OCI-M2 (cell line): ENCODE measurements at regions not wholly inside any gene's neighbourhood (a gene's known extent, or its start where the extent isn't known, plus 50 kb on each side); places are given as distances from the start of the nearest gene placed in this dataset.

Source experiments
- DNase-seq: peaks from one replicate; lab custom pipeline; 2025; ENCODE audit not compliant: unreplicated experiment; lab: John Stamatoyannopoulos, UW

- DNase-seq = no peak
Measured at GRCh38 chr10:78851647-78852046, 217.1 kb upstream of the ZMIZ1 start.

DNA sequence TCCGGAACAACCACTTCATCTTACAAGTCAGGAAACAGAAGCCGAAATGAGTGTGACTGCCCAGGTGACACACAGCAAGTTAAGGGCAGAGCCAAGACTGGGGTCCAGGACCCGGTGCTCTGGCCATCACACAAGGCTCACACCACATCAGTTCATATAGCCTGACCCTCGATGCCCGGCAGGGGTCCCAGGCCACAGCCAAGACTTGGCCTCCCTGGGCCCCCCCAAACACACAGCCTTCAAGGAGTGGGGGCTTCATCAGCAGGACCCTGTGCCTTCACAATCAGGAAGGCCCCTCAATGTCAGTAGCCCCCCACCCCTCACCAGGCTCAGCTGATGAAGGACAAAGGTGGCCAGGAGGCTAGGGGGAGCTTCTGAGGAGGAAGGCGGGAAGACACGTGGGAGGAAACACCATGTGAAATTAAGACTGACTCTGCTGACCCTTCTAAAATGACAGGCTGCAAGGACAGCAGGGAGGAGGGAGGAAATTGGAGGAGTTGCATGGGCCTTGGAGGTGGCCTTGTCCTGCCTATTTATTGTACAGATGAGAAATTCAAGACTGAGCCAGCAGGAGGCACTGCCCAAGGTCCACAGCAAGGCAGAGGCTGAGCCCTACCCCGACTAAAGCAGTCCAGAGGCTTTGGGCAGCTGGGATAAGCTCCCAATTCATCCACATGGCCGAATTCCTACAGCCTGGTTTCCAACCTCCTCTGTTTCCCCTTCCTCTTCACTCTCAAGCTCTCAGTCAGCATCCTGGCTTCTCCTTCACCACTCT, 216.1 kb upstream of the ZMIZ1 start:
- DNase-seq = no peak

DNA sequence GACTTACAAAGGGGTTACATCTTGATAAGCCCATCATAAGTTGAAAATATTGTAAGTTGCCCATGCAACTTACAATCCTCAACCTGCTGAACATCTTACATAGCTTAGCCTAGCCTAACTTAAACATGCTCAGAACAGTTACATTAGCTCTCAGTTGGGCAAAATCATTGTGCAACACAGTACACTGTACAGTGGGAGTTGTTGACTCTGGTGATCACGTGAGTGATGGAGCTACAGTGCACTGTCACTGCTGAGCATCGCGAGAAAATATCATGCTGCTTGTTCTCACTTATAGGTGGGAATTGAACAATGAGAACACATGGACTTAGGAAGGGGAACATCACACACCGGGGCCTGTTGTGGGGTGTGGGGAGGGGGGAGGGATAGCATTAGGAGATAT, 214.9 kb upstream of the ZMIZ1 start:
- no peak for DNase-seq

GRCh38 chr10:78856421-78856820, 212.3 kb upstream of the ZMIZ1 start:
- DNase-seq = no peak

DNA sequence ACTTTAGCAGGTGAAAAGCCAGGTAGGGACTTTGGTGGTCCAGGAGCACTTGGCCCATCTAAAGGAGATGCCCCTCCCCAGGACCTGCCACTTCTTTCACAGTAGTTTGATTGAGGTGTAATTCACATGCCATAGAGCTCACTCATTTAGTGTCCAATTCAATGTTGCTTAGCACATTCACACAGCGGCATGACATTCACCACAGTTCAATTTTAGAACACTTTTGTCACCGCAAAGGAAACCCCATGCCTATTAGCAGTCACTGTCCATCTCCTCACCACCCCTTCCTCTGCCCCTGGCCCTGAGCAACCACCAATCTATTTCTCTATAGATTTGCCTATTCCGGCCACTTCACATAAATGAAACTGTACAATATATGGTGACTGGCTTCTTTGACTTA, 211.6 kb upstream of the ZMIZ1 start:
- no peak for DNase-seq

DNA sequence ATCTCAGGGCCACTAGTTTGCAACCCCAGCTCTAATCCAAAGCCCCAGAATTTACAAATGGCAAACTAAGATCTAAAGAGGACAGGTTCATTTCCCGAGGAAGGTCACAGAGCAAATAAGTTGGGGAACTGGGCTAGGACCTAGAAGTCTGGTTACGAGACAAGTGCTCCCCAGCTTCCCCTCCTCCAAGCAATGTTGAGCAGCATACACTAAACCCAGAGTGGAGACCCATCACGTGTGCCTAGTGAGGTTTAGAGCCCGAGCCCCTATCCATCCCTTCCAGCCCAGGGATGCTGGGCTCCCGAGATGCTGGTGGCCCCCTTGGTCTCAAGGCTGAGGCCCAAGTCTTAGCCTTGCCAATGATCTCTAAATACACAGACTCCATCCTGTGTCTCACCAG, 209.5 kb upstream of the ZMIZ1 start:
- no peak for DNase-seq

DNA sequence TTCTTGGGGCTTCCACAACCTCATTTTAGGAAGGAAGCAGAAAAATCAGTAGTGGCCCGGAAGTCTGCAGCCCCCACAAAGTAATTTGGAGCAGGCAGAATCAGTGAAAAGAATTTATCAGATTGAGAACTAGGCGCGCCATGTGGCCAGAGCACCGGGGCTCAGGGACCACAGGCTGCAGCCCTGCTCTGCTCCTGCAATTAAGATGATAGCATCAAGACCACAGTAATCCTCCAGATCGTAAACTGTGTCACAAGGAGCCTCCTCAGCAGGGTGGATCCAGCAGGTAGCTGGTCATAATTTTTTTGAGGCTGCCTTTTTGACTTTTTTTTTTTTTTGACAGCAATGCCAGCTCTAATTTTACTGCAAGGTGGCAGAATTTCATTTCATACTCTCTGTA, 209.0 kb upstream of the ZMIZ1 start:
- DNase-seq = no peak

GRCh38 chr10:78860260-78860914, 208.4 kb upstream of the ZMIZ1 start:
- DNase-seq = no peak

- DNase-seq = no peak
Measured at GRCh38 chr10:78861529-78862327, 207.0 kb upstream of the ZMIZ1 start.

DNA sequence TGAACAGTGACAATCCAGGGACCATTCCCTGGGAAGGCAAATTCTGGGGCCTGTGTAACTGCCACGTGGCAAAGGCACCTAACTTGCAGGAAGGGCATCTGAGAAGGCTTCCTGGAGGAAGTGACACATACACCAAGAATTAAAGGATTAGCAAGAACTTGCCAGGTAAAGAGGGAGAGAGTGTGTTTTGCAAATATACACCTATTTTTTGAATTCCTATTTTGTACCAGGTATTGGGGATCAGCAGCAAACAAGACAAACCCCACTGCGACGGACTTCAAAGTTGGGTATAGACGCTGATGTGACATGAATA, 206.5 kb upstream of the ZMIZ1 start:
- no peak for DNase-seq

- no peak for DNase-seq
Measured at GRCh38 chr10:78863140-78863905, 205.4 kb upstream of the ZMIZ1 start.

- DNase-seq = no peak
Measured at GRCh38 chr10:78863906-78864239, 204.9 kb upstream of the ZMIZ1 start.

- DNase-seq = no peak
Measured at GRCh38 chr10:78864761-78865537, 203.8 kb upstream of the ZMIZ1 start.

DNA sequence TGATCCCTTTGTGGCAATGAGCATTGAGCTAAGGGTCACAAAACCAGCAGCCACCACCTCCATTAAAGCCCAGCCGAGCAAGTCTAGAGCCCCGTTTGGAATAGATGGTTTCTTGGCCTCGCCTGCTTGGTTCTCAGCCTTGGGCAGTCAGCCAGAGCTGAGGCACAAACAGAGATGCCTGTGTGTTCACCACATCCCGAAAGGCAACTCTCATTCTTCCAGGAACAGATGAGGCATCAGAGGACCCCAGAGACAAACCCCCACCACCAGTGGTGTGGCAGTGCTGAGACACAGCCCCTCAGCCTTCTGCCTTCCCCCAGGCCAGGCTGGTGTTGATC, 203.3 kb upstream of the ZMIZ1 start:
- DNase-seq = no peak

DNA sequence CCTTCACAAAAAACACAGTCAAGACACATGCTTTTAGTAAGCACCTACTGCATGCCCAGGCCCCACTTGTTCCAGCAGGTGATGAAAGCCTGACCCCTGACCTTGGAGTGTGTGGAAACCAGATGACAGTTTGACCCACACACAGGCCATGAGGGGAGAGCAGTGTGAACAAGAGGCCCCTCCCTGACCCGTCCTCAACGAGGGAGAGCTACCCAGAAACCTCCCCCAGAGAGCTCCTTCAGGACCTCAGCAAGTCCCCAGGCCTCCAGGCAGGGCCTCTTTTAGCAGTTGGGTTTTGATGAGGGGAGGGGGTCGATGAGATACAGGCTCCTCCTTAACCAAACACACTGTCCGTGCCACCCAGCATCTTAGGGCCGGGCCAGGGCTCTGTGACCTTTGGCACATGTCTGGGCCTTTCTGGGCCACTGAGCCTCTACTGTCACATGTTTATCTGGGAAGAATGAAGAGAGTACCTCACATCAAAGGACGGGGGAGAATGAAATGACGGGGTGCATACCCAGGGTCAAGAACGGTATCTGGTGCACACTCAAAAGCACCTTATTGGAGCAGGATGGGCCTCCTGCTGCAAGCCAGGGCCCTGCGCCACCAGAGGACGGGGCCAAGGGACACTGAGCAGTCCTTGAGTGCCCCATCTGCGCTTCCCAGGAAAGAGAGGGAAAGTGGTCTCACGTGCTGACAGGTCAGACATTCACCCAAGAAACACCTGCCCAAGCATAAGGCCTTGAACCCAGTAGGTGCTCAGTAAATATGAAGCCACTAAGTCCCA, 202.6 kb upstream of the ZMIZ1 start:
- DNase-seq = no peak

GRCh38 chr10:78866731-78867554, 201.8 kb upstream of the ZMIZ1 start:
- no peak for DNase-seq

- DNase-seq = no peak
Measured at GRCh38 chr10:78867555-78867939, 201.2 kb upstream of the ZMIZ1 start.

- DNase-seq = no peak
Measured at GRCh38 chr10:78868048-78868447, 200.7 kb upstream of the ZMIZ1 start.

DNA sequence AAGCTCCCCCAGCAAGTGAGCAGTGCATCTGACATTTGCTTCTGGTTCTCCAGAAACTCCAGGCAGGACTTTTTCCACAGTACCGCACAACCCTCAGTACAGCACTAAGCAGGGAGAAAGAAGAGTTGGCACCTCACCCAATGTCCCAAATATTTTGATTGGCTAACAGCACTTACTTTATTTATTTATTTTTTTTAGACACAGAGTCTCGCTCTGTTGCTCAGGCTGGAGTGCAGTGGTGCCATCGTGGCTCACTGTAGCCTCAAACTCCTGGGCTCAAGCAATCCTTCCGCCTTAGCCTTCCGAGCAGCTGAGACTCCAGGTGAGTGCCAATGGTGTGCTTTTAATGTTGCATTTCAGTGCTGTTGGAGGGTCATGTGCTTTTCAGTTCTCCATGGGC, 200.3 kb upstream of the ZMIZ1 start:
- no peak for DNase-seq
